GM20000 (cell line): ENCODE measurements at regions not wholly inside any gene's neighbourhood (a gene's known extent, or its start where the extent isn't known, plus 50 kb on each side); places are given as distances from the start of the nearest gene placed in this dataset.
"Not testable (repeated sequence)": the region's sequence is repeated elsewhere in the genome, so short reads cannot be mapped to it uniquely, and the experiment has no call there.

ENCODE experiments used
- DNase-seq: peaks from one replicate; pipeline ENCODE4 v3.0.0; 2012; ENCODE audit warnings: low spot score
- CTCF ChIP-seq: IDR thresholded peaks from 2 replicates; pipeline ENCODE4 v1.5.1; 2012; ENCODE audit warnings: mild to moderate bottlenecking, control low read depth; ENCODE audit errors: extremely low read depth, missing control alignments

GRCh38 chr9:29228558-29228957 lies 1655.3 kb upstream of the C9orf72 start:
- DNase-seq = no peak
- TF ChIP-seq CTCF = no peak

- no peak for TF ChIP-seq CTCF
- no peak for DNase-seq
Observed at GRCh38 chr9:29230931-29231330, 1657.7 kb upstream of the C9orf72 start.

GRCh38 chr9:29233193-29233592 lies 1659.9 kb upstream of the C9orf72 start:
- DNase-seq = no peak
- no peak for TF ChIP-seq CTCF

- no peak for DNase-seq
- TF ChIP-seq CTCF = no peak
Observed at GRCh38 chr9:29241320-29241719, 1668.0 kb upstream of the C9orf72 start.

- no peak for DNase-seq
- TF ChIP-seq CTCF = no peak
Observed at GRCh38 chr9:29245351-29245750, 1672.1 kb upstream of the C9orf72 start.

GRCh38 chr9:29270400-29270799 lies 1697.1 kb upstream of the C9orf72 start:
- DNase-seq = not testable (repeated sequence)

- DNase-seq = no peak
- TF ChIP-seq CTCF = no peak
Observed at GRCh38 chr9:29282121-29282520, 1708.8 kb upstream of the C9orf72 start.

- no peak for TF ChIP-seq CTCF
- DNase-seq = no peak
Observed at GRCh38 chr9:29285818-29286217, 1712.5 kb upstream of the C9orf72 start.
